ENCODE measurements at regions not wholly inside any gene's neighbourhood (a gene's known extent, or its start where the extent isn't known, plus 50 kb on each side); places are given as distances from the start of the nearest gene placed in this dataset.

DNA sequence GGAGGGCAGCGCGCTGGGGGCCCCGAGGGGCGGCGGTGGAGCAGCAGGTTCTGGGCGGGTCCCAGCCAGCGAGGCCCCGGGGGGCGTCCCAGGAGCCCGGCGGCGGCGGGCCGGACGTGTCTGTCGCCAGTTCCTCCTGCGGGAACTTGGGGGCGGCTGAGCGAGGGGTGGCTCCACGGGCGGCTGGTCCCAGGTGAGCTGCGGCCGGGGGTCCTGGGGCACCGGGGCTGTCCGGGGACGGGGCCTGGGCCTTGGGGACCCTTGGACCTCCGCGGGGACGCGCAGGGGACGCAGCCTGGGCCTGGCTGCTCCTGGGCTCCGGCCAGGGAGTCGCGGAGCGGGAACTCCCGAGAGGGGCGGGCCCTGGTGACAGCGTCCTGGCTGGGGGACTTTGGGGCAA is 54.2 kb upstream of the ZNF267 start:
- no peak for DNase-seq (ENCODE audit: extremely low spot score)
- CTCF ChIA-PET = no interaction called here
- POLR2A ChIA-PET = no interaction called here
- TF ChIP-seq CTCF (IDR thresholded peaks at IDR 0.05; ENCODE audit: control extremely low read depth, extremely low read depth, low read depth, missing control alignments) = no peak

GRCh38 chr16:31819948-31820347 is 53.7 kb upstream of the ZNF267 start:
- TF ChIP-seq CTCF (IDR thresholded peaks at IDR 0.05; ENCODE audit: control extremely low read depth, extremely low read depth, low read depth, missing control alignments) = no peak
- ChIA-PET POLR2A (no interaction called here), CTCF (no interaction called here)
- no peak for DNase-seq (ENCODE audit: extremely low spot score)
